ENCODE measurements at regions not wholly inside any gene's neighbourhood (a gene's known extent, or its start where the extent isn't known, plus 50 kb on each side); places are given as distances from the start of the nearest gene placed in this dataset.
A peak's percentile ranks its signal among the peaks of the same experiment; 100 is the strongest.

GRCh38 chr1:109826446-109826845 lies 62.7 kb upstream of the EPS8L3 start:
- no peak for DNase-seq (ENCODE audit: low spot score)

- DNase-seq (ENCODE audit: low spot score): no peak
These were observed 60.8 kb upstream of the EPS8L3 start for GRCh38 chr1:109824349-109825115.

DNA sequence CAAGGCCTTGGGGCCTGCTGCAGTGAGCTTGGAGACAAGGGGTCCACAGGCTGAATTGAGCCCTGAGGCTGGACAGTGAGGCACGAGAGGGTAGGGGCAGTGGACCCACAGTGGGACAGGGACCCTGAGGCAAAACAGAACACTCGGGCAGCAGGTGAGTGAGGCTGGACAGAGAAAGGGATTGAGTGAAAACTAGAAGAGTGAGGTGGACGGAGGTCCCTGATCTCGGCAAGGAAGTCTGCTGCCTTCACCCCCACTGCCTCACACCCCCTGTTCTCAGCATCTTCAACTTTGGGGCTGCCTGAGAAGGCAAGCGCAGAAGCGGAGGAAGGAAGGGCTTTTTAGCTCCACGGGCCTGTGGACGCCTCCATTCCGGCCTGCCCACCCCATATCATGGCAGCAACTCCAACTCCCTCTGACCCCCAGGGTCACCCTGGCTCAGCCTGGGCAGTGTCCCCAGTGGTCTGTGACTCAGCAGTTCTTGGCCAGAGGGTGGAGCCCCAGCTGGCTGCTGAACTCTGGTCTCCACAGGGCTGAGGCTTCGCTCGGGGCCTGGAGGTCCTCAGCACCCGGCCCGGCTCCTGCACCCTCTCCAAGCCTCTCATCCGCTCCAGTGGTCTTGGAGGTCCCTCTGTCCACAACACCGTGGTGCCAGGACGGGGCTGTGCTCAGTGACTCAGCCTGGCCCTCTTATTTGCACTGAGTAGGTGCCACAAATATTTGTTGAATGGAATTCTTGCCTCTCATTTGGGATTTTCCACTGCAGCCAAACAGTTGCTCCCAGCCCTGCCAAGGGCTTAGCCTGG lies 60.0 kb upstream of the EPS8L3 start:
- peak; percentile 5 for DNase-seq (ENCODE audit: low spot score)

DNA sequence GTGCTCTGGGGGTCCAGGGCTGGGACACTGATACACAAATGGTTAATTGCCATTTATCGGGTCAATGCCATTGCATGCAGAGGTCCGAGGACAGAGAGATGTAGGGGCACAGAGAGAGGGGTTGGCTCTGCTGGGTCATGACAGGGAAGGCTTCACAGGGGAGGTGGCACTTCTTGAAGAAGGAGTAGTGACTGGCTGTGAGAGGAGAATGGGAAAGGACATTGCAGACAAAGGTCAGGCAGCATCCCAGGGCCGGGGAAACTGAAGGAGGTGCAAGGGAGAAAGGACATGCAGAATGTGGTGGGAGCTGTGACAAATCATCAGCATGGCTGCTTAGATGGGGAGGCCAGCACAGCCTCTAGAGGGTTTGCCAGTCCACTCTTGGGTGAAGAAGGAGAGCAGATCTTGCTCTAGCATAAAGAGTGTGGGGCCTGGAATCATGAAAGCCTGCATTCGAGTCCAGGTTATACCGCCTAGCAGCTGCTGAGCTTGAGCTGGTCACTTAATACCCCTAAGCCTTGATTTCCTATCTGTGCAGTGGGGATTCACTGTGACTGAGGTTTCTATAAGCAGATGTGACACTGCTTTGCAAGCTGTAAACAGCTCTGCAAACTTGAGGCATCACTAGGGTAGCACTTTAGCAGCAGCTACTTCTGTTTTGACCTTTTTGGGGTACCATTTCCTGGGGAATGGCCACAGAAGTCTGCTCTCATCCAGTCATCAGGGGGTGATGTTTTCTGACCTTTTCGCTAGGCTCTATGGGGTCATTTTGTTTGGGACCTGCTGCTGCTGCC lies 59.2 kb upstream of the EPS8L3 start:
- DNase-seq (ENCODE audit: low spot score): no peak

DNA sequence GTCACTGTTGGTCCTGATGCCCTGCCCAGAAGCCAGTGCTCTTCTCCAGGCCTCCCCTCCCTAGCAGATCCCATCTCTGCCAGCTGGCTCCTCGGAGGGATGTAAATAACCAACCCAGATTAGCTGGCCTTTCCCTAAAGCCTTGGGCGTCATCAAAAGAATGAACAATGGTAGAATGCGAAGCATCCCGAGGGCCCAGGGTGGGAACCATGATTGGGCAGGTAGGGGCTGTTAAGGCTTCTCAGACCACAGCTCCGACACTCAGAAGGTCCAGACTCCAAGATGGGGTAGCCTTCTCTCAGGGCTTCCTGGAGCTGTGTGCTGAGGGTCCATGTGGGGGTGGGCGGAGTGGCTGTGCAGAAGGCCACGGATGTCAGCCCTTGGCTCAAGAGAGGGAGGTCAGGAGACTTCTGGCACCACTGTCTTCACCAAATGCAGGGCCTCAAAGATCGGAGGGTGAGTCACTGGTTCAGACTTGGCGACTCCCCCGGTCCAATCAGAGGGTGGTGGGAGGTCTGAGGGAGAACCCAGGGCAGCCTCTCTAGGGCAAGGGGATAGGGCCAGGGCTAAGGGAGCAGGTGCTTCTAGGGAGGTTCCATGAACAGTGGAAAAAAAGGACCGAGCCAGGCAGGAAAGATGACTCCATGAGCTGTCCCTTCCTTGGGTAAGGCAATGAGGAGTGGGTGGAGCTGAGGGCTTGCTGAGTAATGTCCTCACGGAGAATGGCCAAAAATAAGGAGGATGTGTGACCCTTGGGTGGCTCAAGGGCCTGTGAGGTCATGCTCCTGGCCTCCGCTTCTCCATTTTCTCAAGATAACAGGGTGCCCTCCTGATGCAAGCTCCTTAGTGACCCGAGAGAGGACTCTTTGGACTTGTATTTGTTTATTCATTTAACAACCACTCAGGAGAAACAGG lies 58.4 kb upstream of the EPS8L3 start:
- no peak for DNase-seq (ENCODE audit: low spot score)

- no peak for DNase-seq (ENCODE audit: low spot score)
These were observed 57.5 kb upstream of the EPS8L3 start for GRCh38 chr1:109821221-109821669.

GRCh38 chr1:109819906-109820305 lies 56.2 kb upstream of the EPS8L3 start:
- DNase-seq (ENCODE audit: low spot score): no peak

GRCh38 chr1:109818988-109819764 lies 55.5 kb upstream of the EPS8L3 start:
- DNase-seq (ENCODE audit: low spot score): no peak

DNA sequence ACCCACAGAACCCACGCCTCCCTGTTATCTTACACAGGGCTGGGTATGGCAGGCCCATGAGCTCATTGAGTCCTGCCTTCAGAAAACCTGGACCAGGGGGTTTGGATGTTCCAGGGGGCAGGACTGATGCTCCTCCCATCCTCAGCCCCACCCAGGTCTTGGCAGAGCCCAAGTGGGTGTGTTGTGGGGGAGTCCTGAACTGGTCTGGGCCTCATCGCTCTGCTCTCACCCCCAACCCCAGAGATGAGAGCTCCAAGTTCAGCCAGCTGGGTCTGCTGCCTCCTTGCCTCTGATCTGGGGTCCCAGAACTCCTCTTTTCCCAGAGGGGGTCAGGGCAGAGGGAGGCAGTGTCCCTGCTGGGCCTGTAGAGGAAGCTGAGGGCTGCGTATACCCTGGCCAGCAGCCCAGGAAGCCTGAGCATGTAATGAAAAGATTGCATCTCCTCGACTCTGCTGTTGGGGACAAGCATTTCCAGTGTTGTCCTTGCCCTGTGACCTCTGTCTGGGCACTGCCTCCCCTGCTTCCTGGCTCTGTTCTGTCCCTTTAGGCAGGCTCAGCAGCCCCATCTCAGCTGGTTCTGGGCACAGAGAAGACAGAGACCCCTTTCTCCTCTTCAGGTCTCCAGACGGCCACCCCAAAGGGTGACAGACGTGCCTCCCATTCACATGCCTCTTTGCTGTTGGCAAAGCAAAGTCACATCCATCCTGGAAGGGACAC lies 54.7 kb upstream of the EPS8L3 start:
- DNase-seq (ENCODE audit: low spot score): no peak

- DNase-seq (ENCODE audit: low spot score): no peak
These were observed 54.2 kb upstream of the EPS8L3 start for GRCh38 chr1:109817881-109818270.

- DNase-seq (ENCODE audit: low spot score): no peak
These were observed 53.3 kb upstream of the EPS8L3 start for GRCh38 chr1:109816975-109817535.

DNA sequence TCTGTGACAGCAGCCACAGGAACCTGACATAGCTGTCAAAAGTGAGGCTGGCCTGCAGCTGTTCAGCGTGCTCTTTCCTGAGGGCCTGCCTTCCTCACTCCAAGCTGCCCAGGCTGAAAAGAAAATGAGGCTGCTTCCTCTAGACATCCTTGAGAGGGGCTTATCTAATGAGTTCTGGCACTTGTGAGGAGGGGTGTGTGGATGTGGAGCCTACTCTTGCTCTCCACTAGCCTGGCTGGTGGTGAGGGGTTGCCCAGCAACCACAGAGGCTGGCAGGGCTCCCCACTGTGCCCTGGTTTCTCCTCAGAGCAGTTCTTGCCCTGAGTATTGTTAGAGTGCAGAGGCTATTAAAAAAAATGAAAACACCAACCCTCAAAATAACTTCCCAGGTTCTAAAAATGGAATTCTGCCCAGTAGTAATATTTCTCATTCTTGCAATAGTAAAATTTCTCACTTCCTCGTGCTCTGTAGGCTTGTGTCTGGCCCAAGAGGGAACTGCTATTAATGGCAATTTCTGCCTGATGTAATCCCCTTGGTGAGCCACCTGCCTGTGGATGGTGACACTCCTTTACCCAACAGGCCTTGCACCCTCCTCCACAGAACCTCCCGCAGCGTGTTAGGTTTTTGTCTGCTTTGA lies 52.6 kb upstream of the EPS8L3 start:
- DNase-seq (ENCODE audit: low spot score): no peak

GRCh38 chr1:109815809-109816174 lies 52.1 kb upstream of the EPS8L3 start:
- DNase-seq (ENCODE audit: low spot score): no peak

DNA sequence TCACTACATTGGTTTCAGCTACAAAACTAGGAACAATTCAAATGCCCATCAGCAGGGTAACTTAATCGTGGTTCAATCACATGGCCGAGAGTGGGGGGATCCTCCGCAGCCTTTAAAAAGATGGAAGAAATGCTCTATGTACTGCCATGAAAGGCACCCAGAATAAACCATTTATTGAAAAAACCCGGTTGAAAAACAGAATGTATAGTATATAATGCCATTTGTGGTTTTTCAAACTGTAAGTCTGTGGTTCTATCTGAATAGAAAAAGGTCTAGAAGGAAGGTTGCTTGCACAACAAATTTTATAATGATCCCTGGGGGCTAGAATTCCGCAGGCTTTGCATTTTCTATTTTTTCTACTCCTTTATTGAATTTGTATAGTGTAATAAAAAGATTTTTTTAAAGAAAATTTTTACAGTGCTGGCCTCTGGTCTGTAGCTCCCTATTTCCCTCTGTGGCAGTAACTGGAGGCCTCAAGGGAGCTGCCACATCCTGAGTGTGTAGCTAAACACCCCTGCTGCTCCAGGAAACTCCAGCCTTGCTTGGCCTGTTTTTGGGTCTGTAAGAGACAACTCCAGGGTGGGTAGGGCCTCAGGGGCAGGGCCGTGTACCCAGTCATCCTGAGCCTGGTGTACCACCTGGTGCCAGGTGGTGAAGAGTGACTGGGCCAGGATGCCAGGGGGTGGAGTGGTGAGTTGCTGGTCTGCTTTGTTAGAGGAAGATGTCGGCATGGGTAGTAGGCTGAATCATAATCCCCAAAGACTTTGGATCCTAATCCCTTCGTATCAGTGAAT lies 51.5 kb upstream of the EPS8L3 start:
- DNase-seq (ENCODE audit: low spot score): no peak

GRCh38 chr1:109814223-109814622 lies 50.5 kb upstream of the EPS8L3 start:
- no peak for DNase-seq (ENCODE audit: low spot score)

Data from LoVo (cell line).